CD4-positive, alpha-beta T cell (primary cell): ENCODE measurements at regions not wholly inside any gene's neighbourhood (a gene's known extent, or its start where the extent isn't known, plus 50 kb on each side); places are given as distances from the start of the nearest gene placed in this dataset.
"Not testable (repeated sequence)": the region's sequence is repeated elsewhere in the genome, so short reads cannot be mapped to it uniquely, and the experiment has no call there.

ENCODE experiments used
- ATAC-seq: fragments of 200-7000 bp; cut with Tn5 transposase; one replicate; pipeline ENCODE4 v1.10.0; 2022; ENCODE audit warnings: mild to moderate bottlenecking; ENCODE audit not compliant: poor library complexity
- CTCF ChIA-PET: fragments of 350-600 bp; sonication (Branson Sonifier 250); formaldehyde crosslinking; loops from one replicate; lab custom pipeline; 2021; ENCODE audit warnings: antibody characterized with exemption, inconsistent platforms; lab: Charles Lee
- POLR2A ChIA-PET: fragments of 350-600 bp; sonication (Branson Sonifier 250); formaldehyde crosslinking; loops from one replicate; lab custom pipeline; 2021; ENCODE audit warnings: antibody characterized with exemption, inconsistent platforms; lab: Charles Lee
- DNase-seq, 14 experiments: peaks; one replicate each; pipeline ENCODE4 v3.0.0-alpha.2; 2013 to 2020; ENCODE audit warnings: mixed read lengths in 2 of 14
- H3K27ac ChIP-seq, 2 donors: one replicate each; pipeline versions ENCODE4 v1.5.1 to v1.7.0; 2013; ENCODE audit warnings: low read length in 2 of 2, low read depth in 1 of 2, mild to moderate bottlenecking in 1 of 2
- H3K27me3 ChIP-seq, 2 experiments: 1 replicate in 1 of 2; 2 replicates in 1 of 2; pipeline versions ENCODE4 v1.6.1 to v1.7.0; 2013; ENCODE audit warnings: low read length in 2 of 2, control low read depth in 1 of 2, mild to moderate bottlenecking in 1 of 2, moderate library complexity in 1 of 2; ENCODE audit not compliant: insufficient read depth in 2 of 2, control insufficient read depth in 1 of 2
- H3K36me3 ChIP-seq: one replicate; pipeline ENCODE4 v1.6.1; 2013; ENCODE audit warnings: low read length, control low read depth; ENCODE audit not compliant: insufficient read depth
- H3K4me1 ChIP-seq: one replicate; pipeline ENCODE4 v1.6.1; 2013; ENCODE audit warnings: low read length, control low read depth; ENCODE audit not compliant: insufficient read depth
- H3K4me3 ChIP-seq: one replicate; pipeline ENCODE4 v1.5.1; 2013; ENCODE audit warnings: mild to moderate bottlenecking, low read length, moderate library complexity
- H3K9me3 ChIP-seq, 2 experiments: 1 replicate in 1 of 2; 2 replicates in 1 of 2; pipeline versions ENCODE4 v1.6.1 to v1.7.0; 2013; ENCODE audit warnings: low read length in 2 of 2, mild to moderate bottlenecking in 2 of 2, control low read depth in 1 of 2, moderate library complexity in 1 of 2; ENCODE audit not compliant: control insufficient read depth in 1 of 2, insufficient read depth in 1 of 2
- H3K27ac Mint-ChIP-seq: one replicate; pipeline ENCODE4 v1.8.0; 2020; ENCODE audit warnings: mixed read lengths
- H3K27me3 Mint-ChIP-seq: one replicate; pipeline ENCODE4 v1.8.0; 2021; ENCODE audit warnings: mixed read lengths
- H3K36me3 Mint-ChIP-seq: one replicate; pipeline ENCODE4 v1.8.0; 2021; ENCODE audit warnings: low read depth, mixed read lengths
- H3K4me1 Mint-ChIP-seq: one replicate; pipeline ENCODE4 v1.8.0; 2021; ENCODE audit warnings: low read depth, mixed read lengths
- H3K4me3 Mint-ChIP-seq: one replicate; pipeline ENCODE4 v1.8.0; 2020; ENCODE audit warnings: mild to moderate bottlenecking, mixed read lengths
- H3K9me3 Mint-ChIP-seq: one replicate; pipeline ENCODE4 v1.8.0; 2020; ENCODE audit warnings: mixed read lengths
- CTCF ChIP-seq: fragments of 200-600 bp; IDR thresholded peaks from one replicate; pipeline ENCODE4 v1.8.0; 2022; ENCODE audit warnings: antibody characterized with exemption, mild to moderate bottlenecking
- intact Hi-C, 2 experiments: fragments of 100-400 bp; cut with DNase I in 1 of 2; cut with micrococcal nuclease in 1 of 2; formaldehyde crosslinking; loops; one replicate each; pipeline versions ENCODE4 v1.15.1 to v1.9.0; 2023 to 2025; cut with DNase I, micrococcal nuclease

- intact Hi-C loops, result no loop called here
- no peak for ATAC-seq
- H3K4me1 ChIP-seq, result no peaks in the 10 kb centered on the region
- no peak for DNase-seq
- no peaks in the 10 kb centered on the region for H3K27me3 ChIP-seq
- Mint-ChIP-seq H3K4me3 (no peak overlapping the region), H3K9me3 (peaks cover 2% of the 10 kb centered on the region), H3K36me3 (no peaks in the 10 kb centered on the region), H3K27me3 (no peaks in the 10 kb centered on the region), H3K27ac (no peak overlapping the region), H3K4me1 (no peaks in the 10 kb centered on the region)
- H3K27ac ChIP-seq, result no peak overlapping the region
- no peaks in the 10 kb centered on the region for H3K36me3 ChIP-seq
- peaks cover 0 to 4% of the 10 kb centered on the region in 2 experiments for H3K9me3 ChIP-seq
- ChIA-PET POLR2A (no interaction called here), CTCF (no interaction called here)
- no peak overlapping the region for H3K4me3 ChIP-seq
- no peak for TF ChIP-seq CTCF
Observed at GRCh38 chr17:21756856-21757619, 64.7 kb downstream of the KCNJ18 start.

GRCh38 chr17:21759636-21760035 is 67.3 kb downstream of the KCNJ18 start:
- H3K27ac Mint-ChIP-seq, H3K36me3 Mint-ChIP-seq, H3K9me3 Mint-ChIP-seq, H3K4me1 ChIP-seq, H3K27ac ChIP-seq, intact Hi-C loops, H3K4me1 Mint-ChIP-seq, ATAC-seq, H3K36me3 ChIP-seq, H3K4me3 Mint-ChIP-seq, H3K27me3 Mint-ChIP-seq, H3K27me3 ChIP-seq, POLR2A ChIA-PET, CTCF ChIA-PET, H3K4me3 ChIP-seq, DNase-seq: not testable (repeated sequence)
- H3K9me3 ChIP-seq, result peaks cover 0 to 14% of the 10 kb centered on the region in 2 experiments

- H3K36me3 Mint-ChIP-seq, H3K27me3 ChIP-seq, H3K27me3 Mint-ChIP-seq, H3K4me1 Mint-ChIP-seq, ATAC-seq, H3K4me3 Mint-ChIP-seq, H3K36me3 ChIP-seq, H3K4me3 ChIP-seq, POLR2A ChIA-PET, CTCF ChIA-PET, H3K9me3 Mint-ChIP-seq, H3K27ac ChIP-seq, H3K4me1 ChIP-seq, H3K27ac Mint-ChIP-seq, intact Hi-C loops: not testable (repeated sequence)
- peaks cover 0 to 33% of the 10 kb centered on the region in 2 experiments for H3K9me3 ChIP-seq
- peak in 2 of 14 experiments; percentile 5 to 20 for DNase-seq
Observed at GRCh38 chr17:21763738-21764340, 71.5 kb downstream of the KCNJ18 start.

GRCh38 chr17:21765651-21766290 is 73.4 kb downstream of the KCNJ18 start:
- H3K4me3 Mint-ChIP-seq, H3K36me3 Mint-ChIP-seq, H3K4me3 ChIP-seq, H3K36me3 ChIP-seq, H3K4me1 ChIP-seq, ATAC-seq, H3K27ac ChIP-seq, POLR2A ChIA-PET, DNase-seq, H3K9me3 Mint-ChIP-seq, H3K27me3 ChIP-seq, CTCF ChIA-PET, H3K27me3 Mint-ChIP-seq, intact Hi-C loops, H3K4me1 Mint-ChIP-seq, H3K27ac Mint-ChIP-seq: not testable (repeated sequence)
- H3K9me3 ChIP-seq, result peaks cover 0 to 38% of the 10 kb centered on the region in 2 experiments

GRCh38 chr17:21766565-21766964 is 74.2 kb downstream of the KCNJ18 start:
- H3K9me3 ChIP-seq, result peaks cover 0 to 38% of the 10 kb centered on the region in 2 experiments
- ATAC-seq, H3K4me3 Mint-ChIP-seq, H3K27ac Mint-ChIP-seq, POLR2A ChIA-PET, CTCF ChIA-PET, H3K27ac ChIP-seq, H3K9me3 Mint-ChIP-seq, H3K4me3 ChIP-seq, H3K27me3 ChIP-seq, H3K27me3 Mint-ChIP-seq, H3K36me3 ChIP-seq, H3K4me1 ChIP-seq, H3K4me1 Mint-ChIP-seq, H3K36me3 Mint-ChIP-seq, DNase-seq, intact Hi-C loops: not testable (repeated sequence)
